ENCODE measurements at regions not wholly inside any gene's neighbourhood (a gene's known extent, or its start where the extent isn't known, plus 50 kb on each side); places are given as distances from the start of the nearest gene placed in this dataset.

- TF ChIP-seq SUZ12 (IDR thresholded peaks at IDR 0.05; ENCODE audit: extremely low read depth, insufficient read depth, insufficient read length) (no peak), ZNF274 (IDR thresholded peaks at IDR 0.05; ENCODE audit: low read depth, low read length) (no peak), YY1 (IDR thresholded peaks at IDR 0.05; ENCODE audit: insufficient read depth, insufficient read length) (no peak)
Measured at GRCh38 chr5:96264047-96264446, 169.0 kb downstream of the PCSK1 start.
